ENCODE measurements at regions not wholly inside any gene's neighbourhood (a gene's known extent, or its start where the extent isn't known, plus 50 kb on each side); places are given as distances from the start of the nearest gene placed in this dataset.
"Not testable (repeated sequence)": the region's sequence is repeated elsewhere in the genome, so short reads cannot be mapped to it uniquely, and the experiment has no call there.

- not testable (repeated sequence) for H3K36me3 ChIP-seq (ENCODE audit: insufficient read depth, low read length); H3K4me1 ChIP-seq (ENCODE audit: insufficient read depth, low read length); H3K9me3 ChIP-seq (ENCODE audit: control insufficient read depth, insufficient read depth, low read length); H3K9ac ChIP-seq (ENCODE audit: low read depth, low read length)
Observed at GRCh38 chrX:33852146-33852545, 280.0 kb downstream of the FAM47A start.

DNA sequence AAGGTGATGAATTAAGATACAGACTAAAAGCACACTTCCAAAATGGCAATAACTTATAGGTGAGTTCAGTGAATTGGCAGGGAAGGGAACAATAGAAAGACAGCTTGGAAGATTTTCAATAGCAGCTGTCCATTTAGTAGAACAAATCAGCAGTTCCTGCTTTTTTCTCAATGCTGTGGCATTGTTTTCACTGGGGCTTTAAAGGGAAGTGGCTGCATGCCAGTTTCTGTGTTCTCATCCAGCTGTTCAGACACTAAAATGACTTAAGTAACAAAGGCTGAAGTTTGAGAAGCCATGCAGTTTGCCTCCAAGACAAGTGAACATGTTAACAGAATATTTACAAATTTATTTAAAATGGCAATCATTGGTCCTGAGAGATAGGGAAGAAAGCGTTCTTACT lies 291.9 kb downstream of the FAM47A start:
- H3K4me1 ChIP-seq (ENCODE audit: insufficient read depth, low read length) = no peaks in the 10 kb centered on the region
- H3K9ac ChIP-seq (ENCODE audit: low read depth, low read length) = no peak overlapping the region
- H3K9me3 ChIP-seq (ENCODE audit: control insufficient read depth, insufficient read depth, low read length) = no peaks in the 10 kb centered on the region

GRCh38 chrX:33831211-33831610 lies 300.9 kb downstream of the FAM47A start:
- Histone ChIP-seq H3K4me1 (ENCODE audit: insufficient read depth, low read length) (peaks cover 9% of the 10 kb centered on the region; the same call in 1 of the 2 replicates), H3K9me3 (ENCODE audit: control insufficient read depth, insufficient read depth, low read length) (no peaks in the 10 kb centered on the region), H3K9ac (ENCODE audit: low read depth, low read length) (no peak overlapping the region), H3K36me3 (ENCODE audit: insufficient read depth, low read length) (no peaks in the 10 kb centered on the region)

More for the DNA sequence above, 291.9 kb downstream of the FAM47A start:
- no peaks in the 10 kb centered on the region for H3K36me3 ChIP-seq (ENCODE audit: insufficient read depth, low read length)

GRCh38 chrX:33817266-33817665 lies 314.8 kb downstream of the FAM47A start:
- Histone ChIP-seq H3K9ac (ENCODE audit: low read depth, low read length) (no peak overlapping the region), H3K9me3 (ENCODE audit: control insufficient read depth, insufficient read depth, low read length) (no peaks in the 10 kb centered on the region; the same call in 1 of the 2 replicates), H3K4me1 (ENCODE audit: insufficient read depth, low read length) (no peaks in the 10 kb centered on the region), H3K36me3 (ENCODE audit: insufficient read depth, low read length) (no peaks in the 10 kb centered on the region)

DNA sequence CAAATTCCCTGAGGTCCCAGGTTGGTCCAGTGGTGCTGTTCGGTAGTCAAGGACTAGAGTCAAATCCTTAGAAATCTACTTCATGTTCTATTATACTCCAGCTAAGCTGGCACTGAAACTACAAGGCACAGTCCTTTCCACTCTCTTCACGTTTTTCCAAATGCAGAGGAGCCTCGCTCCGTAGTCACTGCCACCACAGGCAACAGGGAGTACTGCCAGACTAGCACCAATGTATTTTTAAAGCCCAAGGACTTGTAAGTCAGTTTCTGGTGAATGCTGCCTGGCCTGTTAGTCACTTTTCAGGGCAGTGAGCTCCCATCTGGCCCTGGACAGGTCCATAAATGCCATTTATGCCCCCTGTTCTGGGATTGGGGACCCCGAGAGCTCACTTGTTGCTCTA lies 323.5 kb downstream of the FAM47A start:
- H3K9me3 ChIP-seq (ENCODE audit: control insufficient read depth, insufficient read depth, low read length) = no peaks in the 10 kb centered on the region; the same call in 1 of the 2 replicates
- no peaks in the 10 kb centered on the region for H3K36me3 ChIP-seq (ENCODE audit: insufficient read depth, low read length)
- H3K4me1 ChIP-seq (ENCODE audit: insufficient read depth, low read length) = no peaks in the 10 kb centered on the region
- H3K9ac ChIP-seq (ENCODE audit: low read depth, low read length) = no peak overlapping the region

- H3K9ac ChIP-seq (ENCODE audit: low read depth, low read length) = no peak overlapping the region
- no peaks in the 10 kb centered on the region for H3K9me3 ChIP-seq (ENCODE audit: control insufficient read depth, insufficient read depth, low read length)
- H3K4me1 ChIP-seq (ENCODE audit: insufficient read depth, low read length) = peaks cover 10% of the 10 kb centered on the region; the same call in 1 of the 2 replicates
- H3K36me3 ChIP-seq (ENCODE audit: insufficient read depth, low read length) = 0 out of 2 replicates have a peak, but pooled peaks cover 3% of the 10 kb centered on the region
Observed at GRCh38 chrX:33784548-33784947, 347.6 kb downstream of the FAM47A start.

DNA sequence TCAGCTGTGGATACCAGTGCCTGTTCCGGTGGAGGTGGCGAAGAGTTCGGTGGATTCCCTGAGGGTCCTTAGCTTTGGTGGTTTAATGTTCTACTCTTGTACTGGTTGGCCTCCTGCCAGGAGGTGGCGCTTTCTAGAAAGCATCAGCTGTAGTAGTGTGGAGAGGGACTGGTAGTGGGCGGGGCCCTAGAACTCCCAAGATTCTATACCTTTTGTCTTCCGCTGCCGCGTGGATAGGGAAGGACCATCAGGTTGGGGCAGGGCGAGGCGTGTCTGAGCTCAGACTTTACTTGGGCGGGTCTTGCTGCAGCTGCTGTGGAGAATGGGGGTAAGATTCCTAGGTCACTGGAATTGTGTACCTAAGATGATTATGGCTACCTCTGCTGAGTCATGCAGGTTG lies 390.3 kb downstream of the FAM47A start:
- no peaks in the 10 kb centered on the region for H3K9me3 ChIP-seq (ENCODE audit: control insufficient read depth, insufficient read depth, low read length)
- no peaks in the 10 kb centered on the region for H3K36me3 ChIP-seq (ENCODE audit: insufficient read depth, low read length)
- peak overlapping the region; percentile 72 for H3K9ac ChIP-seq (ENCODE audit: low read depth, low read length)

DNA sequence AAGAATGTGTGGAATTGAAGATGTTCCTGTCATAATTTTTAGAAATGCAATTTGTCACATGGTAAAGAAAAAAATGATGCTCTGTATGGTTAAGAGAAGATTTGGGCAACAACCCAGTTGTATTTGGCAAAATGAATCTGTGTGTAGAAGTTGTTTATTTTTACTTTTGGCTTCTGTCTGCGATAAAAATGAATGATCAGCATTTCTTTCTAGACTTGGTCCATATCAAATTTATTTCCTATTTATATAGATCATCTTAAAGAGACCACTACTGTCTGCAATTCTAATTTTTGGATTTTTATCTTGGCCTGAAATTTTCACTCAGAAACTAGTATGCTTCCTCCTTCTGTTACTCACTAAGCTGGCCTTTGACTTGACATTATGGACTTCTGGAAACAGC lies 396.9 kb downstream of the FAM47A start:
- Histone ChIP-seq H3K36me3 (ENCODE audit: insufficient read depth, low read length) (no peaks in the 10 kb centered on the region), H3K9ac (ENCODE audit: low read depth, low read length) (no peak overlapping the region), H3K9me3 (ENCODE audit: control insufficient read depth, insufficient read depth, low read length) (no peaks in the 10 kb centered on the region), H3K4me1 (ENCODE audit: insufficient read depth, low read length) (no peaks in the 10 kb centered on the region)

More for the DNA sequence above, 390.3 kb downstream of the FAM47A start:
- no peaks in the 10 kb centered on the region for H3K4me1 ChIP-seq (ENCODE audit: insufficient read depth, low read length)

DNA sequence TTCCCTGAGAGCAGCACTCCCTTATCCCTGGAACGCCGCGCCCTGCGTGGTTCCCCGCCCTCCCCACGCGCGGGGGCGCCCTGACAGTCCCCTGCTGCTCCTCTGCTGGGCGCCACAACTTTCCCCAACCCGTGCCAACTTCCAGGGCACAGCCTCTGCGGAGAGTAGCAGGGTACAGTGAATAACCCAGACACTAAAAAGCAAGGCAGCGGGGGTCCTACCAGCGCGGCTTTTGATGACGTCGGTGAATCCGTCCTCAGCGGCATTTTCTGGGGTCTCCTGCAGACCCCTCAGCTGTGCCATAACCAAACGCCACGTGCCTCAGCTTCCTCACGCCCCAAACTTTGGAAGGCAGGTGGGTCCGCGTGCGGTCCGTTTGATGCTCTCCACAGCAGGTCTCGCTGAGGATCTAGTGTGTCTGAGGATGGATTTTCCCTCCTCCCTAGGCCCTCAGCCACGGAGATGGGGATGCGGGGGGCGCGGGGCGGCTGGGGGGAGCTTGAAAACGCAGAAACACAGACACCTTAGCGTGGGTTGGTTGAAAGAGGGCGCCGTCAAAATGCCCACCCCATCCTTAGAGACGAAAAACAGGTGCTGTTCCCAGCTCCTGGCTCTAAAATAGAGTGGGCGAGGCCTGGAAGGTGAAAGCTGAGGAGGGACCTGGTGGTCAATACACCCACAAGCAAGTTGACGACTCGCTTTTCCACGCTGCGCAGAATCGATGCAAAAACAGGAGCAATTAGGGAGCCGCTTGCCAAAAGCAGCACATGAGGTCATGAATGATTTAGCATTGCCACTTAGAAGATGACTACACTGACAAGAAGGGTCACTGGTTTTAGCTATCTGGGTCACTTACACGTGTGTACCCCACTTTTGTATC lies 405.6 kb downstream of the FAM47A start:
- no peaks in the 10 kb centered on the region for H3K9me3 ChIP-seq (ENCODE audit: control insufficient read depth, insufficient read depth, low read length)
- H3K9ac ChIP-seq (ENCODE audit: low read depth, low read length) = peak overlapping the region; percentile 60
- no peaks in the 10 kb centered on the region for H3K4me1 ChIP-seq (ENCODE audit: insufficient read depth, low read length)
- H3K36me3 ChIP-seq (ENCODE audit: insufficient read depth, low read length) = no peaks in the 10 kb centered on the region

DNA sequence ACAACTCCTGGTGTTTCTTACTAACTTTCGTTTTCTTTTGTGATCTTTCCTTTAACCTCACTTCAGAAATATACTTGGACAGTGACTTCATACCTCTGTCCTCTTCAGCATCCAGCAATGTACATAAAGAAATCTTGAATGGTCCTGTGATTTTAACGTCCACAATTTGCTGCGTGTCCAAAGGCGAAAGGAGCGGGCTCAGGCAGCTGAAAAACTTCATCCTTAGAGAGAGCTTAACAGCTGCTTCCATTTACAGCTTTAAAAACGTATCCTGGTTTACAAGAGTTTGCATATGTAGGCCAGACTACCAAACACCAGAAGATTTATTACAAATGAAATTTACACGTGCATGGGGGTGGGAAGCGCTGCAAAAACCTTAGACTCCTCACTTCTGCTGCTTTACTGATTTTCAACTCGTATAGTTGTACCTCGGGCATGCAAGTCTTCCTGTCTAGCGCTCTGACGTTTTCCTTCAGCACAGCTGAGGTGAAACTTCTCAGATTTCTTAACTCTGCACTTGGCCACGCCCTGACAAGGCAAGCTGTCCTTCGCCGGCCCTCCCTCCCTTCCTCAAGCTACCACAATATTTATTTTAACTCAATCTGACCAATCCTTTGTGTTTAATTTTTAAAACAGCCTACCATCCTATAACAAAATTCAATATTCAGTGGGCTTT lies 406.4 kb downstream of the FAM47A start:
- H3K9ac ChIP-seq (ENCODE audit: low read depth, low read length) = peak overlapping the region; percentile 60; the same call in 1 of the 2 replicates
- no peaks in the 10 kb centered on the region for H3K36me3 ChIP-seq (ENCODE audit: insufficient read depth, low read length)
- no peaks in the 10 kb centered on the region for H3K9me3 ChIP-seq (ENCODE audit: control insufficient read depth, insufficient read depth, low read length)
- no peaks in the 10 kb centered on the region for H3K4me1 ChIP-seq (ENCODE audit: insufficient read depth, low read length)

- no peaks in the 10 kb centered on the region for H3K4me1 ChIP-seq (ENCODE audit: insufficient read depth, low read length)
- no peak overlapping the region for H3K9ac ChIP-seq (ENCODE audit: low read depth, low read length)
- H3K9me3 ChIP-seq (ENCODE audit: control insufficient read depth, insufficient read depth, low read length) = no peaks in the 10 kb centered on the region
- no peaks in the 10 kb centered on the region for H3K36me3 ChIP-seq (ENCODE audit: insufficient read depth, low read length)
Observed at GRCh38 chrX:33721927-33722326, 410.2 kb downstream of the FAM47A start.

- H3K36me3 ChIP-seq (ENCODE audit: insufficient read depth, low read length) = no peaks in the 10 kb centered on the region
- no peak overlapping the region for H3K9ac ChIP-seq (ENCODE audit: low read depth, low read length)
- H3K4me1 ChIP-seq (ENCODE audit: insufficient read depth, low read length) = no peaks in the 10 kb centered on the region
- H3K9me3 ChIP-seq (ENCODE audit: control insufficient read depth, insufficient read depth, low read length) = no peaks in the 10 kb centered on the region
Observed at GRCh38 chrX:33686105-33686504, 446.0 kb downstream of the FAM47A start.
